Erythroblast (primary cell): ENCODE measurements at regions not wholly inside any gene's neighbourhood (a gene's known extent, or its start where the extent isn't known, plus 50 kb on each side); places are given as distances from the start of the nearest gene placed in this dataset.

ENCODE experiments used
- GATA1 ChIP-seq: IDR thresholded peaks from 2 replicates; pipeline ENCODE4 v1.6.1; 2011; ENCODE audit warnings: low read depth, mild to moderate bottlenecking, control low read depth, low read length, moderate library complexity
- POLR2A ChIP-seq: IDR thresholded peaks from 2 replicates; pipeline ENCODE4 v1.6.1; 2011; ENCODE audit warnings: mild to moderate bottlenecking, low read length

GRCh38 chr9:71183251-71183650, 61.8 kb upstream of the TRPM3 start:
- no peak for TF ChIP-seq POLR2A
- no peak for TF ChIP-seq GATA1
